Activated naive CD4-positive, alpha-beta T cell treated with anti-CD3 and anti-CD28 coated beads for 36 hours (primary cell): ENCODE measurements at regions not wholly inside any gene's neighbourhood (a gene's known extent, or its start where the extent isn't known, plus 50 kb on each side); places are given as distances from the start of the nearest gene placed in this dataset.
"Not testable (repeated sequence)": the region's sequence is repeated elsewhere in the genome, so short reads cannot be mapped to it uniquely, and the experiment has no call there.

ENCODE experiments used
- CTCF ChIA-PET: fragments of 350-600 bp; sonication (Branson Sonifier 250); formaldehyde crosslinking; loops from one replicate; lab custom pipeline; 2021; ENCODE audit warnings: antibody characterized with exemption; lab: Charles Lee
- DNase-seq: peaks from one replicate; pipeline ENCODE4 v3.0.0-alpha.2; 2020
- H3K27ac Mint-ChIP-seq: one replicate; pipeline ENCODE4 v1.8.0; 2021; ENCODE audit warnings: mild to moderate bottlenecking, mixed read lengths
- H3K27me3 Mint-ChIP-seq: one replicate; pipeline ENCODE4 v1.8.0; 2021; ENCODE audit warnings: low read depth, mixed read lengths
- H3K36me3 Mint-ChIP-seq: one replicate; pipeline ENCODE4 v1.8.0; 2021; ENCODE audit warnings: low read depth, mixed read lengths
- H3K4me1 Mint-ChIP-seq: one replicate; pipeline ENCODE4 v1.8.0; 2021; ENCODE audit warnings: low read depth, mixed read lengths
- H3K4me3 Mint-ChIP-seq: one replicate; pipeline ENCODE4 v1.8.0; 2021; ENCODE audit warnings: mild to moderate bottlenecking, moderate library complexity, mixed read lengths
- H3K9me3 Mint-ChIP-seq: one replicate; pipeline ENCODE4 v1.8.0; 2021; ENCODE audit warnings: mixed read lengths
- intact Hi-C: fragments of 100-400 bp; cut with micrococcal nuclease; formaldehyde crosslinking; loops from one replicate; pipeline ENCODE4 v1.15.1; 2023

DNA sequence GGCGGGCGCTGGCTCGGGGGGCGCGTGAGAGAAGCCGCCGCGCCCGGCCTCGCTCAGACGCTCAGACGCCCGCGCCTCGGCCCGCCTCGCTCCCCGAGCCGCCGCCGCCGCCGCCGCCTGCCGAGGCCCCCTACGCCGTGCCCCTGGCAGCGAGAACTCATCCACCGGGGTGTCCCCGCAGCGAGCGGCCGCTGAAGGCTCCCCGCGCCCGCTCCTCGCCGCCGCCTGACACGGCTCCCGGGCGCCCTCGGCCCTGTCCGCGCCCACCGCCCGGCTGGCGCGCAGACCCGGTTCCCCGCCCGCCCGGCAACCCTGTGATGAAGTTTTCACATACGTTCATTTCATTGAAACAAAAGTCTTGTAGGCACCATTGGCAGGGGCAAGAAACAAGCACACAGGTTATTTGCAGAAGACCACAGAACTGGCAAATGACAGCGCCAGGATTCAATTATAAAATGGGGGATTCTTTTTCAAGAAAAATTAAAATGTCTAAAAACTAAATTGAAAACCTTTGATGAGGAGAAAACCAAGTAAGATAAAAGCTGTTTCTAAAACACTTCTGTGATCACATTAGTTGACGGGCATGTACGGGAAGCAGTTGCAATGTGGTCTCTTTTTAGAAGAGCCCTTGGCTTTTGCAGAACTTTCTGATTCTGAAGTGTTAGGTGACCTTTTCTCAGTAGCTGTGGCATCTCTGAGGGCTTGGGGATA is 50.5 kb upstream of the TUBA3D start:
- Mint-ChIP-seq H3K27ac (no peak overlapping the region), H3K27me3 (peaks cover 45% of the 10 kb centered on the region), H3K4me3 (peak overlapping the region; percentile 19), H3K36me3 (no peaks in the 10 kb centered on the region), H3K4me1 (peaks cover 7% of the 10 kb centered on the region), H3K9me3 (no peaks in the 10 kb centered on the region)
- CTCF ChIA-PET, result interaction anchor here (1.2 to 1.7 kb wide), 2 partner anchors 67 to 68 kb away, joined by 3 to 6 read pairs; partner anchors contain the start of gene MZT2A
- DNase-seq, result no peak
- intact Hi-C loops, result loop anchor here (5.0 kb wide), 1 partner anchor 67 kb away; the partner anchor contains the start of gene MZT2A

DNA sequence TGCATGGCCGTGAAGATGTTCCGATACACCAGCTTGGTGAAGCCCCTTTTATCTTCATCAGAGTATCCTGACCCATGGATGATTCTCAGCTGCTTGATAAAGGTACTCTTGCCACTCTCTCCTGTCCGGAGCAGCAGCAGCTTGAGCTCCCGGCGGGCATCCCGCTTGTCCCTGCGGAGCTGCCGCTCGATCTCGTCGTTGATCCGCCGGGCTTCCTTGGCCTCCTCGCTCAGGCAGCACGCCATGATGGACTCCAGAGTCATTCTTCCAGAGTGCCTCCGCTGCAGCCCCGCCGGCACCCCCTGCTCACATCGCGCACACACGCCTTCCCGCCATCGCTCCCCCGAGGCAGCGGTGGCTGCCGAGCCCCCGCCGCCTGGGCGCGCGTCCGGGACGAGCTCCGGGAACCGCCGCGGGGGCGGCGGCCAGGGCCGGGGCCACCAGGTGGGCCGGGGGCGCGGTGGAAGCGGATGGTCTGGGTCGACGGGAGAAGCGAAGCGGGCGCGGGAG is 51.3 kb upstream of the TUBA3D start:
- H3K27me3 Mint-ChIP-seq, result peaks cover 44% of the 10 kb centered on the region
- peak overlapping the region; percentile 47 for H3K4me3 Mint-ChIP-seq
- intact Hi-C loops, result loop anchor here (5.0 kb wide), 1 partner anchor 68 kb away; the partner anchor contains the start of gene MZT2A
- not testable (repeated sequence) for H3K36me3 Mint-ChIP-seq, H3K9me3 Mint-ChIP-seq, H3K4me1 Mint-ChIP-seq, DNase-seq, H3K27ac Mint-ChIP-seq
- CTCF ChIA-PET, result interaction anchor here (0.6 to 1.2 kb wide), 2 partner anchors 11 to 69 kb away, joined by 3 to 4 read pairs; no protein-coding TSS in a partner anchor

DNA sequence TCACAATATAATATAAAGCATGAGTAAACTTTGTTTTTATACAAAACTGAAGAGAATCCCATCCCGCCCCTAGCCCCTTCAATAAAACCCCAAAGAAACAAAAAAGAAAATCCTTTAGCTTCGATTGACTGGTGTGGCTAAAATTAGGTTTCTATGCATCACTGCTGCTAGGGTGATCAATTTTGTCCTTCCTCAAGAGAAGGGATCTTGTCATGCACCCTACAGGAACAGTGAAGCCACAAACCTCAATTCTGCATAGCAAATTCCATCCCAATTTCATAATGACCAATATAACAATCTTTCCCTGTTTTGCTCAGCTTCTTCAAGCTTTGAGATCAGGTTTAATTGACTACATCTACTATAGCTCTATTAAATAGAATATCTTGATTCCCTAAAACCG is 55.2 kb upstream of the TUBA3D start:
- H3K27ac Mint-ChIP-seq, H3K36me3 Mint-ChIP-seq, H3K4me3 Mint-ChIP-seq, H3K4me1 Mint-ChIP-seq, DNase-seq, intact Hi-C loops, H3K9me3 Mint-ChIP-seq: not testable (repeated sequence)
- CTCF ChIA-PET, result interaction anchor here (0.7 kb wide), 2 partner anchors 106 to 252 kb away, joined by 3 to 4 read pairs; no protein-coding TSS in a partner anchor
- H3K27me3 Mint-ChIP-seq, result peaks cover 28% of the 10 kb centered on the region

DNA sequence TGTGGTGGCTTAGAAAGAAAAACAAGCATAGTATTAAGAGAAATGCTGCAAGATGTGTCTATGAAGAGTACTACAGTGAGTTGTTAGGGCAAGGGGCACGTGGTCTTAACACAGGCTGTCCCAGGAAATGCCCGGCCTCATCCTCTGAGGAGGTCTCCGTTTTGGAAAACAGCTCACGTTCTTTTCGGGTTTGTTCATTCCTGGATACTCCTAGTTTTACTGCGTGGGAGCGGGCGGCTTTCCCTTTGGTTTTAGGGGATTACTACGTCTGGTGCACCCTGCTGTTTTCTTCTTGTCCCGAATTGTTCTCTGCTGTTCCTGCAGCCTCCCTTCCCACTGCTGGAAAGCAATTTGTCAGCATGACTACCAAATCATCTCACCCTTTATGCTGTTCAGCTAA is 55.5 kb upstream of the RAB6D start:
- intact Hi-C loops, result no loop called here
- Mint-ChIP-seq H3K4me3 (no peak overlapping the region), H3K27me3 (peaks cover 24% of the 10 kb centered on the region), H3K9me3 (no peaks in the 10 kb centered on the region), H3K27ac (no peak overlapping the region), H3K4me1 (no peaks in the 10 kb centered on the region), H3K36me3 (no peaks in the 10 kb centered on the region)
- CTCF ChIA-PET, result interaction anchor here (0.8 kb wide), 1 partner anchor 8 kb away, joined by 3 read pairs; no protein-coding TSS in a partner anchor
- DNase-seq, result no peak

DNA sequence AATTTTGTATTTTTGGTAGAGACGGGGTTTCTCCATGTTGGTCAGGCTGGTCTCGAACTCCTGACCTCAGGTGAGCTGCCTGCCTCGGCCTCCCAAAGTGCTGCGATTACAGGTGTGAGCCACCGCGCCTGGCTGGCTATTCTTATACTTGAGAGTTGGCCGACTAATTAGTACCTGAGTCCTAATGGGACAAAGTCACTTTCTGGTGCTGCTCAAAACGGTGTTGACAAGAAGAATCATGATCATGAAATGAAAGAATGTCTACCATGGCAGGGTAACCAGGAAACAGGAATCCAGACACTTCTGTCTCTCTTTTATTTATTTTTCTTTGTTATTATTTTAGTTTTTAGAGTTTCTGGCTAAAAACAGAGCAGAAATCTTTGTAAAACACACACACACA is 54.7 kb upstream of the RAB6D start:
- DNase-seq, result no peak
- CTCF ChIA-PET, result no interaction called here
- Mint-ChIP-seq H3K9me3 (no peaks in the 10 kb centered on the region), H3K36me3 (no peaks in the 10 kb centered on the region), H3K27ac (no peak overlapping the region), H3K27me3 (peaks cover 18% of the 10 kb centered on the region), H3K4me3 (no peak overlapping the region), H3K4me1 (no peaks in the 10 kb centered on the region)
- intact Hi-C loops, result no loop called here

DNA sequence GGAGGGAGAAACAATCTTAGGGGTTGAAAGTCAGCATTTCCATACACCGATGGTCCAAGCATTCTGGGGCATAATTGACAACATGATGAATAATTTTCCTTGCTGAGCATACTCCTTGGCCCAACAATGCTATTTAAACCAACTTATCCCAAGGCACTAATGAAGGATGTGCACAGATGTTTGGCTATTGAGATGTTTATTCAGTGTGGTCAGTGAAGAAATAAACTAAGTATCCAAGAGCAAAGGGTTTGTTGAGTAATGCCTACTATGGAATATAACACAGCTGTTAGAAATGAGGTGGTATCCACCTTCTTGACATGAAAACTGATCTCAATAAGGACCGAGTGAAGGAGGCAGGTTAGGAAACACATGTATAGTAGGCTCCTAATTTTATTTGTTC is 53.9 kb upstream of the RAB6D start:
- Mint-ChIP-seq H3K9me3 (no peaks in the 10 kb centered on the region), H3K4me1 (no peaks in the 10 kb centered on the region), H3K27me3 (peaks cover 18% of the 10 kb centered on the region), H3K27ac (no peak overlapping the region), H3K36me3 (no peaks in the 10 kb centered on the region), H3K4me3 (no peak overlapping the region)
- intact Hi-C loops, result no loop called here
- CTCF ChIA-PET, result interaction anchor here (1.0 kb wide), 1 partner anchor 254 kb away, joined by 8 read pairs; no protein-coding TSS in a partner anchor
- no peak for DNase-seq

DNA sequence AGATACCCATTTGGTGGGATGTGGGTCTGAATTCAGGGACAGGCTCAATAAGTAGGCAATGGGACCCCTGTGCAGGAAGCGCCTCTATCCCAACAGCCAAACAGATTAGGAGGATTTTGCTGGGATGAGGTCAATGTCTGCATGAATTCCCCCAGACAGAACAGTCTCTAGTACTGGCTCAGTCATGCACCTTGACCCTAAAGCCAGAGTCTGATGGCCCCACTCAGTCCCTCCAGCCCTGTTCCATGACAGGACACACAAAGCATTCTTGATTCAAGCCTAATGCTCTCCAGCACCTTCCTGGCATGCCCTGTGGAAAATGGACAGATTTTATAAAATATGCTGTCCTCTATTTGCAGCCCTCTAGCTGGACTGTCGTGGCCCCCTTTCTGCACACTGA is 49.8 kb upstream of the RAB6D start:
- DNase-seq, result no peak
- H3K4me1 Mint-ChIP-seq, result no peaks in the 10 kb centered on the region
- no peaks in the 10 kb centered on the region for H3K36me3 Mint-ChIP-seq
- H3K9me3 Mint-ChIP-seq, result no peaks in the 10 kb centered on the region
- peaks cover 20% of the 10 kb centered on the region for H3K27me3 Mint-ChIP-seq
- no peak overlapping the region for H3K4me3 Mint-ChIP-seq
- CTCF ChIA-PET, result interaction anchor here (0.6 to 2.2 kb wide), 13 partner anchors 10 to 595 kb away, joined by 3 to 22 read pairs (median 3); partner anchors contain the start of gene MZT2A
- intact Hi-C loops, result loop anchor here (1.0 to 2.0 kb wide), 5 partner anchors 79 to 389 kb away; partner anchors contain the start of gene MZT2A
- H3K27ac Mint-ChIP-seq, result no peak overlapping the region
